NT2/D1 (cell line): ENCODE measurements at regions not wholly inside any gene's neighbourhood (a gene's known extent, or its start where the extent isn't known, plus 50 kb on each side); places are given as distances from the start of the nearest gene placed in this dataset.
A peak's percentile ranks its signal among the peaks of the same experiment; 100 is the strongest.
"Not testable (repeated sequence)": the region's sequence is repeated elsewhere in the genome, so short reads cannot be mapped to it uniquely, and the experiment has no call there.

Experiments used
- DNase-seq: peaks from one replicate; pipeline ENCODE4 v3.0.0-alpha.2; 2011; ENCODE audit warnings: low read depth, low spot score
- H3K27me3 ChIP-seq: 2 replicates; pipeline ENCODE4 v1.6.0; 2011; ENCODE audit warnings: mild to moderate bottlenecking; ENCODE audit not compliant: insufficient read length, insufficient read depth
- H3K36me3 ChIP-seq: 2 replicates; pipeline ENCODE4 v1.6.1; 2011; ENCODE audit warnings: mild to moderate bottlenecking, low read length, mixed read lengths; ENCODE audit not compliant: insufficient read depth, insufficient read length
- H3K4me1 ChIP-seq: 2 replicates; pipeline ENCODE4 v1.5.1; 2011; ENCODE audit not compliant: insufficient read depth, insufficient read length
- H3K4me3 ChIP-seq: 2 replicates; pipeline ENCODE4 v1.5.1; 2011; ENCODE audit warnings: low read depth; ENCODE audit not compliant: insufficient read length
- H3K9ac ChIP-seq: 2 replicates; pipeline ENCODE4 v1.6.0; 2011; ENCODE audit warnings: low read depth; ENCODE audit not compliant: insufficient read length
- H3K9me3 ChIP-seq: 2 replicates; pipeline ENCODE4 v1.5.1; 2011; ENCODE audit warnings: mild to moderate bottlenecking, low read length; ENCODE audit not compliant: insufficient read depth
- SUZ12 ChIP-seq: IDR thresholded peaks from 2 replicates; pipeline ENCODE4 v1.6.1; 2011; ENCODE audit not compliant: insufficient read length, insufficient read depth; ENCODE audit errors: extremely low read depth
- YY1 ChIP-seq: IDR thresholded peaks from 2 replicates; pipeline ENCODE4 v1.6.1; 2011; ENCODE audit not compliant: insufficient read length, insufficient read depth
- ZNF274 ChIP-seq: IDR thresholded peaks from 2 replicates; pipeline ENCODE4 v1.6.1; 2011; ENCODE audit warnings: mild to moderate bottlenecking, low read depth, low read length

DNA sequence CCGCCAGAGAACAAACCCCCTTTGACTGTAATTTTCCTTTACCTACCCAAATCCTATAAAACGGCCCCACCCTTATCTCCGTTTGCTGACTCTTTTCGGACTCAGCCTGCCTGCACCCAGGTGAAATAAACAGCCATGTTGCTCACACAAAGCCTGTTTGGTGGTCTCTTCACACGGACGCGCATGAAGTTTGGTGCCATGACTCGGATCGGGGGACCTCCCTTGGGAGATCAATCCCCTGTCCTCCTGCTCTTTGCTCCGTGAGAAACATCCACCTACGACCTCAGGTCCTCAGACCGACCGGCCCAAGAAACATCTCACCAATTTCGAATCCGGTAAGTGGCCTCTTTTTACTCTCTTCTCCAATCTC is 52.1 kb upstream of the FAM124A start:
- not testable (repeated sequence) for H3K27me3 ChIP-seq, H3K9ac ChIP-seq, H3K36me3 ChIP-seq, DNase-seq, H3K4me1 ChIP-seq
- peak overlapping the region; percentile 24 for H3K4me3 ChIP-seq
- H3K9me3 ChIP-seq: peaks cover 14% of the 10 kb centered on the region; the same call in 1 of the 2 replicates

DNA sequence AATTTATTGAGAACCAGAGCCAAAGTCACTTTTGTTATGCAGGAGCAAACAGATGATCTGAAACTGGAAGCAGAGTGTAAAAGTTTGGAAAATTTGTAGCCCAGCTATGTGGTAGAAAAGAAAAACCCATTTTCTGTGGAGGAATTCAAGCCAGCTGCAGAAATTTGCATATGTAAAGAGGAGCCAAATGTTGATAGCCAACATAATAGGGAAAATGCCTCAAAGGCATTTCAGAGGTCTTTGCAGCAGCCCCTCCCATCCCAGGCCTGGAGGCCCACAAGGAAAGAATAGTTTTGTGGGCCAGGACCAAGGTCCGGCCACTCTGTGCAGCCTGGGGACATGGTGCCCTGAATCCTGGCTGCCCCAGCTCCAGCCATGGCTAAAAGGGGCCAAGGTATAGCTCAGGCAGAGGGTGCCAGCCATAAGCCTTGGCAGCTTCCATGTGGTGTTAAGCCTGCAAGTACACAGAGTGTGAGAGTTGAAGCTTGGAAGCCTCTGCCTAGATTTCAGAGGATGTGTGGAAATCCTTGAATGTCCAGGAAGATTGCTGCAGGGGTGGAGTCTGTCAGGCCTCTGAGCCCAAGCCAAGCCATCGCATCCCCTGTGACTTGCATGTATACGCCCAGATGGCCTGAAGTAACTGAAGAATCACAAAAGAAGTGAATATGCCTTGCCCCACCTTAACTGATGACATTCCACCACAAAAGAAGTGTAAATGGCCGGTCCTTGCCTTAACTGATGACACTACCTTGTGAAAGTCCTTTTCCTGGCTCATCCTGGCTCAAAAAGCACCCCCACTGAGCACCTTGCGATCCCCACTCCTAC is 52.7 kb upstream of the FAM124A start:
- H3K36me3 ChIP-seq, H3K27me3 ChIP-seq, H3K4me1 ChIP-seq: not testable (repeated sequence)
- H3K9me3 ChIP-seq: peaks cover 10% of the 10 kb centered on the region; the same call in 1 of the 2 replicates
- H3K9ac ChIP-seq: peak overlapping the region; percentile 56
- peak; percentile 58 for DNase-seq
- peak overlapping the region; percentile 24 for H3K4me3 ChIP-seq

DNA sequence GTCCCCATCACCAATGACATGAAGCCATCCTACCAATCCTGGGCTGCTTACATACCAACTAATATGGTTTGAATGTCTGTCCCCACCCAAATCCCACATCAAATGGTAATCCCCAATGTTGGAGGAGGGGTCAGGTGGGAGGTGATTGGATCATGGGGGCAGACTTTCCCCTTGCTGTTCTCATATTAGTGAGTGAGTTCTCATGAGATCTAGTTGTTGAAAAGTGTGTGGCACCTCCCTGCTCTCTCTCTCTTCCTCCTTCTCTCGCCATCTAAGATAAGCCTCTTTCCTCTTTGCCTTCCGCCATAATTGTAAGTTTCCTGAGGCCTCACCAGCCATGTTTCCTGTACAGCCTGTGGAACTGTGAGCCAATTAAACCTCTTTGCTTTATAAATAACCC is 53.6 kb upstream of the FAM124A start:
- Histone ChIP-seq H3K4me1 (no peaks in the 10 kb centered on the region), H3K9ac (no peak overlapping the region), H3K36me3 (no peaks in the 10 kb centered on the region), H3K4me3 (no peak overlapping the region), H3K27me3 (no peaks in the 10 kb centered on the region), H3K9me3 (peaks cover 10% of the 10 kb centered on the region; the same call in 1 of the 2 replicates)
- no peak for TF ChIP-seq ZNF274
- no peak for DNase-seq

DNA sequence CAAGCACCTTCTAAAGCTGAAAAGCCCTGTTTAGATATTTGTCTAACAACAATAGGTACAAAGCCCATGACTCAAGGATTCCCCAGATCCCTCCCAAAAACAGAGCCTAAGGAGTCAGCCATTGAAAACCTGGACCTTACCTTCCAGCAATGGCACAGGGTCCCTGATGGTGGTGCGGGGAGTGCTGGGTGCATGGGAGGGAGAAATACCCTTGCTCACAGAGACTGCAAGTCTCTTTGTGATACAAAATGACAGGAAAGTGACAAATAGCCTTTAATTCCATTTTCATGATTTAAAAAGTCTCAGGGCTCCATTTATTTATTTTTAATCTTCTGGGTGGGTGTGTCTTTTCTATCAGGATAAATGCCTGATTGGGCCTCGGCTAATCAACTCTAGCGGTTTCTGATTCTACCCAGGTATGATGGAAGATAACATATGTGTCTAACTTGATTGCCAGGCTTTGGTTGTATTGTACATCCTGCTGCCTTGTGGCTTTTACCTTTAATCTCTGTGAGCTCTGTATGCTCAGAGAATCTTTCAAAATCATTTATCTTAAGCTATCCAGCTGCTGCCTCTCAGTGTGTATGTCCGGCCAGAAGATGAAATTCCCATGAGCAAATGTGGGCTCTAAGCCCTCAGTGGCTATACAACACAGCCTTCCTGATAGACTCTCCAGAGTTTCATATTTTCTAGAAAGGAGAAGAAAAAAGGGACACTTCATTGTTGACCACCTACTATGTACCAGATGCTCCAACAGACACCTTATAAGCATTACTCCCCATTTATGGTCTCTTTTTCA is 54.6 kb upstream of the FAM124A start:
- H3K9ac ChIP-seq: no peak overlapping the region
- no peak overlapping the region for H3K4me3 ChIP-seq
- peaks cover 10% of the 10 kb centered on the region; the same call in 1 of the 2 replicates for H3K9me3 ChIP-seq
- H3K36me3 ChIP-seq: no peaks in the 10 kb centered on the region
- TF ChIP-seq ZNF274: no peak
- no peak for TF ChIP-seq SUZ12
- TF ChIP-seq YY1: no peak
- H3K27me3 ChIP-seq: no peaks in the 10 kb centered on the region
- no peaks in the 10 kb centered on the region for H3K4me1 ChIP-seq
- DNase-seq: no peak

GRCh38 chr13:51162701-51163100 is 51.6 kb upstream of the C13orf42 start:
- Histone ChIP-seq H3K4me1 (no peaks in the 10 kb centered on the region), H3K4me3 (no peak overlapping the region), H3K9me3 (0 out of 2 replicates have a peak, but pooled peaks cover under 1% of the 10 kb centered on the region), H3K27me3 (no peaks in the 10 kb centered on the region), H3K9ac (no peak overlapping the region), H3K36me3 (no peaks in the 10 kb centered on the region)
- no peak for DNase-seq
- no peak for TF ChIP-seq ZNF274
- no peak for TF ChIP-seq YY1
